NCI-H1436 (cell line): ENCODE measurements at regions not wholly inside any gene's neighbourhood (a gene's known extent, or its start where the extent isn't known, plus 50 kb on each side); places are given as distances from the start of the nearest gene placed in this dataset.

Experiments used
- DNase-seq: peaks from one replicate; lab custom pipeline; 2025; lab: John Stamatoyannopoulos, UW

DNA sequence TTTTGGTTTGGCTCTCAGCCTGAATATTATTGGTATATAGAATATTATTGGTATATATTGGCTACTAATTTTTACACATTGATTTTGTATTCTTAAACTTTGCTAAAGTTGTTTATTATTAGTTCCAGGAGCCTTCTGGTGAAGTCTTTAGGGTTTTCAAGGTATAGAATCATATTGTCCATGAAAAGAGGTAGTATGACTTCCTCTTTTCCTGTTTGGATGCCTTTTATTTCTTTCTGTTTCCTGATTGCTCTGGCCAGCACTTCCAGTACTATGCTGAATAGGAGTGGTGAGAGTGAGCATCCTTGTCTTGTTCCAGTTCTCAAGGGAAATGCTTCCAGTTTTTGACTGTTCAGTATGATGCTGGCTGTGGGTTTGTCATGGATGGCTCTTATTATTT, 107.3 kb upstream of the LIPC start:
- no peak for DNase-seq

DNA sequence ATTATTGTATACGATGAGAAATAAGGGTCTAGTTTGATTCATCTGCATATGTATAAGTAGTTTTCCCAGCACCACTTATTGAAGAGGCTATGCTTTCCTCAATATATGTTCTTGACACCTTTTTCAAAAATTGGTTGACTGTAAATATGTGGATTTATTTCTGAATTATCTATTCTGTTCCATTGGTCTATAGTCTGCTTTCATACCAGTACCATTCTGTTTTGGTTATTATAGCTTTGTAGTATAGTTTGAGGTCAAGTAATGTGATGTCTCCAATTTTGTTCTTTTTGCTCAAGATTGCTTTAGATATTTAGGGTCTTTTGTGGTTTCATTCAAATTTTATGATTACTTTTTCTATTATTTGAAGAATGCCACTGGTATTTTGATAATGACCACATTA, 103.8 kb upstream of the LIPC start:
- DNase-seq: no peak

DNA sequence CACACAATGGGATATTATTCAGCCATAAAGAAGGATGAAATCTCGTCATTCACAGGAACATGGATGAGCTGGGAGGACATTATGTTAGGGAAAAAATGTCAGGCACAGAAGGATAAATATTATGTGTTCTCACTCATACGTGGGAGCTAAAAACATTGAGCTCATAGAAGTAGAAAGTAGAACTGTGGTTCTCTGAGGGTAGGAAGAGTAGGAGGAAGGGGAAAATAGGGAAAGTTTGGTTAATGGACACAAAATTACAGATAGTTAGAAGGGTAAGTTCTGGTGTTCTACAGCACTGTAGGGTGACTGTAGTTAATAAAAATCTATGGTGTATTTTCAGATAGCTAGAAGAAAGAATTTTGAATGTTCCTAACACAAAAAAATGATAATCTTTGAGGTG, 102.6 kb upstream of the LIPC start:
- no peak for DNase-seq

DNA sequence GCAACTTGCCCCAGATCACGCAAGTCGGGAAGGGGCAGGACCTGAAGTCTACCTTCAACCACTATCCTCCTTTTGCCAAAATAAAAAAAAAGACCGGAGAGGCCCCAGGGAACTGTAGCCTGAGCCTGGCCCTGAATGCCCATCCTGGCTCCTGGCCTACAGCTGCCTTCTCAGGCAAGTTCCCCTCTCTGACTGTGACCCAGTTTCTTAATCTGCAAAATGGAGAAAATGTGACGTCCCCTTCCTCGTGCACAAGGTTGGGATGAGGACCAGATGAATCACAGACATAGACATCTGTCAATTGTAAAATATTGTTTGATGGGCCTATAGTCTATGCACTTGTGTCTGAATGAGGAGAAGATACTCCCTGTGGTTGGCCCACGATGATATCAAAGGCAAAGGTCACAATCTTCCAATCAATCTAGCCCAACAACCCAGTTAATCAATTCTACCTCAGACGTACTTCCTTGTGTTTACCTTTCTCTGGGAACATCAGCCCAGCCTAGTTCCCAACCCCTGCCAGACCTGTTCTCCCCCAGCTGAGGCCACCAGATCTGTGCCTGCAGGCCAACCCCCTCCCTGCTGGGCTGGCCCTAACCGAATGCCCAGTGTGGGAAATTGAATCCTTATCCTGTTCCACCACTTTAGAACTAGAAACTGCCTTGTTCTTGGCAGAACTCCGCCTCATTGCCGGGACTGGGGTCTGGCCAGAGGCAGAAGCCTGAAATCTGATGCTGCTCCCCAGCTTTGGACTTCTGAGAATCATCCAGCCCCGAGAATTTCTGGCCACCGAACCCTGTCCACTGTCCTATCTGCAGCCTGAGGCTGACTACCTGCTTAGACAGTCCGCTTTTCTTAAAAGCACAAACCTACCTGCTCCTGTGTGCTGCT, 101.8 kb upstream of the LIPC start:
- no peak for DNase-seq

DNA sequence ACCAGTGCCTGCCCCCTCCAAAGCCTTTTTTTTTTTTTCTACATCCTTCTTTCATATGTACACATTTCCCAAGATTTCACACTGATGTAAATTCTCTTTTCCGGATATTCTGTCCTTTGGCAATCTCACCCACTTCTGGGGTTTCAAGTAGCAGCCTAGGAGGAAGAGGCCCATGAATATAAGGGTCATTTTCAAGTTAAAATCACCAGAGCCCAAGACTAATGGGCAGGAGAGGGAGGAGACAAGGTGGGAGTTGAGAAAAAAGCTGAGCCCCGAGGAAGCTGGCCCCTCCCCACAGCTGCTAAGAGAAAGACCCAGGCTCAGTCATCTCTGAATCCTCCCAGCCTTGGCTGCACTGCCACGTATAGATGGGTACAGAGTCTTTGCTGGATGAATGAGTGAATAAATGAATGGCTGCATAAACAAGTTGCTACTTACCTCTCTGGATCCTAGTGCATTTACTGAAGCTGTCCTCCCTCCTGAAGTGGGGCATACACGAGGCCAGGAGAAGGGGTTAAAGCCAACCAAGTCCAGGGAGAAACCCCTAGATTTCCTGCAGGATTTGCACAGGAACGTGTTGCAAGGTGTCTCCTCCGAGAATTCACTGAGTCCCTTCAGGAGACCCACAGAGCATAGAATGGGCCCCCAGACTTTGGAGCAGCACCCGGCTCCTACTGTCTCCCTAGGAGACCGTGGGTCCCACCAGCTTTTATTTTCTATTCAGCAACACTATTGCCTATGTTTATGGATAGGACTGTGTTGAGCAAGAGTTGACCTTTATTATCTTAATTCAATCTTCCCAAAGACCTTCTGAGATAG, 100.8 kb upstream of the LIPC start:
- DNase-seq: no peak

DNA sequence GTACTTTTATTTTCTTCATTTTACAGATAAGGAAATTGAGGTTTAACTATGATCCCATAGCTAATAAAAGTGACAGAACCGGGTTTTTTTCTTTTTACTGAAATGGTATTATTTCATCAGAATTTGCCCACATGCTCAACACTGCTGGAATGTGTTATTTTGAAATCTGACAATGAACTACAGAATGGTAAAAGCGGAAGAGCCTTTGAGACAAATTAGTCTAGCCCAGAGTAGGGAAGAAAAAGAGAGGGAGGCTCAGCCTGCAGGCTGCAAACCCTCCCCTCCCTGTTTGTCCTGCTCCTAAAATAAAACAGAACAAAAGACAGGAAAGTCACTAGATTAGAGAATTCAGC, 100.3 kb upstream of the LIPC start:
- no peak for DNase-seq

DNA sequence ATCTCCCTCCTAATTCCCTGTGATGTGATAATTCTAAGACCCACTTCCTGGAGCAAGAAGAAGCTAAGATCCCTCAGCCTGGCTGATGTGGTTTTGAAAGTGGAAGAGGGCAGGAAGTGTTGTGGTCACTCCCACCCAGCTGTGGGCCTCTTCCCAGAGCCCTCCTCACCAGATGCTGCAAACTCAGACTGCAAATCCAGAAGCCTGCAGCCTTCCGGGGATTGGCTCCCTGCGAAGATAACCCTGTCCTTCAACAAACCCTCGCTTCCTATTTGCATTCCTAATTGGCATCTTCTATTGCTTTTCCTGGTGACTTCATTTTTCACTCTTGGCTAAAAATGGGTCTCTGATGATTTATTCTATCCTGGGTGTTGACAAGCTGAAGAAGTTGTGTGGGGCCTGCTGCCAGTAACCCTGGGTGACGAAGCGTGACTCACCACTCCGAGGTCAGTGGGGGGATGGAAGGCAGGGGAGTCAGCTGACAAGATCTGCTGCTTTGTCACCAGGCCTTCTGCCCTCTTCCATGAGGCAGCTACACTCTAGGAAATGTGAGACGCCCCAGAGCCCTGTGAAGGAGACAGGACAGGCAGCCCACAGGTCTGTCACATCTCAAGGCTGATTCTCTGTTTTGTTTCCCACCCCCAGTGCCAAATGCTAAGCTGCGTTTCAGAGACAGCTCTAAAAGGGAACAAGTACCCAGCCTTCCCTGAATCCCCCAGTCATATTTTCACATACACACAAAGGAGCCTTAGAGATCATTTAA, 99.7 kb upstream of the LIPC start:
- DNase-seq: peak; percentile 82

DNA sequence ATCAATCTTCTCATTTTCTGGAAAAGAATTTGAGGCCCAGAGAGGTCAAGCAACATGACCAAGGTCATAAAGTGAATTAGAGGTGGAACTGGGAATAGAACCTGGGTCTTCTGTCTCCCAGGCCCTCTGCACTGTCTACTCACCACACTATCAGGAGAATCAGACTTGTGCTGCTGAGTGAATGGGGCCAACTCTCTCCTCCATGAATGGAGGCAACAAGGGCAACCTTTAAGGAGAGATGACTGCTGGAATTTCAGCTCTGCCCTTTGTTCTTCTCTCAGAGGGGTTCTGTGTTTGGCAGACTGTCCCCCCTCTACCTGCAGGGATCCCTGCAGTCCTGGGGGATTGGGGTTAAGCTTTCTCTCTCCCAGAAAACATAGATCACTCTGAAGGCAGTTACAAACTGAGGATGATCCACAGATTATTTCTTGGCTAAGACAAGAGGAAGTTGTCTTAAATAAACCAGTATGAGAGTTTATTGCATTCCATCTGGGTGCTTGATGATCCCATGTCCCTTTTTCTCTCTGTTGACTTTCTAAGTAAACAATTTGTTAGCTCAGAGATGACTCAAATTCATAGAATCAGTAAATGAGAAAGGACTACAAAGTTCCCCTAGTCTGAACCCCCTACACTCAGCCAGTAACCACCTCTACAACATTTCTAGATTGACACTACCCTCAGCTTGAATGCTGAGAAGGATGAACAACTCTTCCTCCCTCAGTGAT, 99.0 kb upstream of the LIPC start:
- no peak for DNase-seq

DNA sequence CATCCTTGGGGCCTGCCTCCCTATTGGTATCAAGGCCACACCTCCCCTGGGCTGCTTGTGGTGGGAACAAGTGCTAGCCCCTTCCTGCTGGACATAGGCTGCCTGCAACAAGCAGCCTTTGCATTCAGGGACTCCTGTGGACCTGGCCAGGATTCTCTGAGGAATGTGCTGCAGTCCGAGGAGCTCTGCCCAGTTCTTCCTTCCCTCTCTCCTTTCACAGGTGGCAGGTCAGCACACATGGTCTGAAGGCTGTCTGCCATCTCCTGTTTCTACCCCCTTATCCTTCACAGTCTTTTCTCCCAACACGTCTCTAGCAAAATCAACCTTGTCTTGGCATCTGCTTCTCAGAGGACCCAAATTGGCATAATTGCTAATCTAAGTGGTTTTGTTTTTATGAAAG, 97.0 kb upstream of the LIPC start:
- no peak for DNase-seq

DNA sequence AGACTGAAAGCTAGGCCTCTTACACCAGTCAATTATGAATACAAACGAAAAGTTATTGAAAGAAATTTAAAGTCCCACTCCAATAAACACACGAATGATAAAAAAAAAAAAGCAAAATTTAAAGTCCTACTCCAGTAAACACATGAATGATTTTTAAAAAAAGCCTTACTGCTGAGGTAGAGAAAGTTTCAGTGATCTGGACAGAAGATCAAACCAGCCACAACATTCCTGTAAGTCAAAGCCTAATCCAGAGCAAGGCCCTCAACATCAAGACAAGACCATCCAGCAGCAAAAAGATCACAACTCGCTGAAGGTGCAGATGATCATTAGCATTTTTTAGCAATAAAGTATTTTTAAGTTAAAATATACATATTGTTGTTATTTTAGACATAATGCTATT, 95.6 kb upstream of the LIPC start:
- no peak for DNase-seq

DNA sequence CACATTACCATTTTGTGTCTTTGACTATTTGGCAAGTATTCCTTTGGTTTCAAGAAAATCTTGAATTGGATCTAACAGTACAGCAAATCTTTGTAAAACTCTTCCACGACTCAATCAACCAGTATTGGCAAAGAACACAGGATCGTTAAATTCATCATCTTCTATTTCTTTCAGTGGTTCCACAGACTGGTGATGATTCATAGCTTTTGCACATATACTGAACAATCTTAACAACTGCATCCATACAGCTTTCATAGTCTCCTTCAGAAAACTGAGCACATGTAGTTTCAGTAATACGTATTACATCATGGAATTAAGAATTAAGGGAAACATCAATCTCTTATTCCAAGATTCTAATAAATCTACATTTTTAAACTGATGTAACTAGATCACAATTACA, 91.6 kb upstream of the LIPC start:
- DNase-seq: no peak

DNA sequence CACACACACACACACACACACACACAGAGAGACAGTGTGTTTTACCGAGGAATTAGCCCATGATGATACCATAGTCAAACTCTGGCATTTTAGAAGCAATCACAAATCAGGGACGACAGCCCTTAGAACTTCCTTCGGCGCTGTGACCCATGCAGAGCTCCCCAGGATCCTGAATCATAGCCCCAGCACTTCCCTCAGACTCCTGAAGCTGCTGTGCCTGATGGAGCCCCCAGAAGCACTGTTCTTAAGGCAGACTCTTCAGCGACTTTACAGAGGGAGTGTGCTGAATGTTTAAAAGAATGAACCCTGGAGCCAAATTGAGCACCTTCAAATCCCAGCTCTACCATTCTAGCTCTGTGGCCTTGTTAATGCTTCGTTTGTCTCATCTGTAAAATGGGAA, 89.3 kb upstream of the LIPC start:
- no peak for DNase-seq

DNA sequence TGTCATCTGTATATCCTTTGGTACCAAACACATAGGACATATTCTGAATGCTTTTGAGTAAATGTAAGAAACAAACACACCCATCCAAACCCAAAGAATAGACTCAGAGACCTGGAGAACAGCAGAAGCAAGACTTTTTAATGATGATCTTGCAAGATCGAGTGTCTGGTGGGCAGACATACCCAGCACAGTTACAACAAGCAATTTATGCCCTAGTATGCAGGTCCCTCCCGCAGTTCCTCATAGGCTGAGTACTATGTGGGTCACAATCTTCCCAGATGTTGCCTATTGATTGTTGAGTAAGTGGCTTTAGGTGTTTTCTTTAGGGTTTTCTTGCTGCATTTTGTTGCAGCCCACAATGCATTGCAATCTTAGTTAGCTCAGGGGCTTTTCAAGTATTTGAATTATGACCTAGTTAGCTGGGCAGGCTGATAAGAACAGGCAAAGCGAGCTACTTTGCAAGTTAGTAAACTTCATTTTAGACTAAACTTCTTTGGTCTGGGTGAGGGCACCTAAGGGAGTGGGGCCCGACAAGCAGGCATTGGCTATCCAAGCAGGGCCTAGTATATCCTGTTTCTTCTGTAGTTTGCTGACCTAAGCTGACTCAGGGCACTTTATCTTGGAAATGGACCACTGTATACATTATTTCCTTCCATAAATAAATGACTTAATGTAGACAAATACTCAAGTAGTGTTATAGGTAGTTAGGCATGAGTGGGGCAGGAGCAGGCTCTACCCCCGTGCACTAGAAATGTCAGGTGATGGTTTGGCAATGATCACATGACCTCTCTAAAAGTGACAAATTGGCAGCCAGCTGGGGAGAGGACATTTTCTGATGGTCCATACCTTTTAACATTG, 87.3 kb upstream of the LIPC start:
- DNase-seq: no peak

DNA sequence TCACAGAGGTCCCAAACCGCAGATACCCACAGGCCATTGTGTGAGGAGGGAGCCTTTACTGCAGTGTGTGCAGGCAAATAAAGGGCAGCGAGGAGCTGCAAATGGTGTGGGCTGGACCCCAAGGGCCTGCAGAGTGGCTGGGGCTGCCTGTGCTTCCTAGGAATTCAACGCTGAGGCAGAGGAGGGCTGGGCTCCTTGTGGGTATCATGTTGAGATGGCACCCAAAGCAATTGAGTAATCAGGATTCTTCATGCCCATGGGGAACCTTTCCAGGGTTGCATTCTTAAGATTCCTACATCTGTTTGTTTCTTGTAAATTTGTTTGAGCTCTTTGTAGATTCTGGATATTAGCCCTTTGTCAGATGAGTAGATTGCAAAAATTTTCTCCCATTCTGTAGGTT, 85.4 kb upstream of the LIPC start:
- no peak for DNase-seq

DNA sequence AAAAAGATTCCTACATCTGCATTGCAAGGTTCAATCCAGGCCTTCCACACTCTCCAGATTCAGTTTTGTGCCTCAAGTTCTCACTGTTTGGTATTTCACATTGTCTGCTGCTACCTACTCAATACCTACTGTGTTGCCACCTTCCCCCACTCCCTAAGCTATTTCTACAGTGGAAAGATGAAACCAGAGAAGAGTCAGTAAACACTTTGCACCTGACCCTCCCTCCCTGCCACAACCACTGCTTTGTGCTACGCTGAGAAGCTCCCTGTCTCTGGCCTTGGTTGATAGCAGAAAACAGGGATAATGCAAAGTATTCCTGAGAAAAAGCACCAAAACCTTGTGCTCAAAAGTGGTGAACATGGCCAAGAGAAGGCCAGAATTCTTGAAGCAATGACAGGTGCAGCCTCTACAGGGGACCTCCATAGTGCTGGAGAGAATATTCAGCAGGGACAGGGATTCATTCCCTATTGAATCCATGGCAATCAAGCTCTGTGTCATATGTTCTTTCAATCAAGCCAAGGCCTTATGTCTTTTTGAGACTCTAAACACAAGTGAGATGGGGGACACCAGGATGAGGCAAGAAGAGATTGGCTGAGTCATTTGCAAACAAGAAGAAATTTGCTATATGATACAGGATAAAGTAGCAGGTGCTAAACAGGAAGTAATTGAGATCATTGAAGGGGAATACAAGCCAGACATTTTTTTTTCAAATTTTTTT, 83.5 kb upstream of the LIPC start:
- peak; percentile 43 for DNase-seq

DNA sequence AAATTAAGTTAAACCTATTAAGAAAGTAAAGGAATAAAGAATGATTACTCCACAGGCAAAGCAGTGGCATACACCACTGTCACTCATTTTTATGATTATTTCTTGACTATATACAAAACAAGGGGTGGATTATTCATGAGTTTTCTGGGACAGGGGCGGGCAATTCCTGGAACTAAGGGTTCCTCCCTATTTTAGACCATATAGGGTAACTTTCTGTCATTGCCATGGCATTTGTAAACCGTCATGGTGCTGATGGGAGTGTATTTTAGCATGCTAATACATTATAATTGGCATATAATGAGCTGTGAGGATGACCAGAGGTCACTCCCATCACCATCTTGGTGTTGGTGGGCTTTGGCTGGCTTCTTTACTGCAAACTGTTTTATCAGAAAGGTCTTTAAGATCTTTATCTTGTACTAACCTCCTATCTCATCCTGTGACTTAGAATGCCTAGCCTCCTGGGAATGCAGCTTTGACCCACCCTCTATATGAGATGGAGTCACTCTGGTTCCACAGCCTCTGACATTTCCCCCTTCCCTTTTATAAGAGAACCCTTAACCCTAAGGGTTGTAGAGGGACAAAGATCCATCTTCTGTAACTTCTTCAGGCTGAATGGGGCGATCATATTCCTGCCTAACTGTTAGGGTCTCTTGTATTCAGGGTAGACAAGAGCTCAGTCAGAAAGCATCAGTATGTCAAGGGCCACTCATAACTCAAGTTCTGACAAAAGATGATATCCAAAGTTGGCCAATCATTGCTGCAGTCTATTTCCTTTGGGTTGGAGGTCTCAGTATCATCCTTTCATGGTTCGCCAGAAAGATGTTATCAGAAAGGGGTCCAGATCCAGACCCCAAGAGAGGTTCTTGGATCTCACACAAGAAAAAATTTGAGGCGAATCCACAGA, 79.5 kb upstream of the LIPC start:
- no peak for DNase-seq

DNA sequence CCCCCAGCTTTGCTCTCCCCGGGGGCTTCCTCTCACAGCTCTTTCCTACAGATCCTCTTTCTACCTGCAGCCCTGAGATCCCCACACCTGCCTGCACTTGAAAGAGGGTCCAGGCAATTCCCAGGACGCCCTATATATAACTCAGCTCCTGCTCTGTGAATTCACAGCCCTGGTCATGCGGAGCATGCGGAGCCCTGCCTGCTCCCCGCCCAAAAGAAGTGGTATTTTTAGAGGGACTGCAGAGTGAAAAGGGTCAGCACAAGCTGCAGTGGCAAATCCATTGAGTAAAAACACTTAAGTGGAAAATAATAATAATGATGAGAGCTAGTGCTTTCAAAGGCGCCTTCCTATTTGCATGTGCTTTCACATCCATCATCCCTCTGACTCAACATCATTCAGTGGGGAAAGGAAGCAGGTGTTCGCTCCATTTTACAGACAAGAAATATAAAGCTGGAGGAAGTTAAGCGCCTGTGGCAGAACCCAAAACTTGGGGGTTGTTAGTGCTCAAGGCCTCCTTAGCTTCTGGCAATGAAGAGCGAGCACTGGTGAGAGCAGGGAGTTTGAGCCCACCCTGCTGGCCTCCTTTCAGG, 76.3 kb upstream of the LIPC start:
- peak; percentile 90 for DNase-seq

DNA sequence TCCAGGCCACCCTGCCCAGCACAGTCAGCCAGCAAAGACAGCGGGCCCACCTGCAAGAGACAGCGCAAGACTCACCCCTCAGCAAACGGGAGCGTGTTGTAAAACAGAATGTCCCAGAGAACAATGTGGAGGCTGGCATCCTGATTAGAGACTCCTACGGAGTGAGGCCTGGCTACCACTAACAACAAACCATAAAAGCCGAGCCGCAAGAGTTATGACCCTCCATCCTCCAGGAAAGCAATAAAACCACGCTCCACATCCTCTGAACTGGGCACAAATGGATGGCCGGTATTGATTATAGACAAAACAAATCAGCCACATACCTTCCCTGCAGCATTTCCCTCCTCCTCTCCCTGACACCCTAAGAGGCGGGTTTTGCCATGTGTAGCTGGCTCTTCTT, 75.8 kb upstream of the LIPC start:
- DNase-seq: no peak
